ENCODE measurements at regions not wholly inside any gene's neighbourhood (a gene's known extent, or its start where the extent isn't known, plus 50 kb on each side); places are given as distances from the start of the nearest gene placed in this dataset.

DNA sequence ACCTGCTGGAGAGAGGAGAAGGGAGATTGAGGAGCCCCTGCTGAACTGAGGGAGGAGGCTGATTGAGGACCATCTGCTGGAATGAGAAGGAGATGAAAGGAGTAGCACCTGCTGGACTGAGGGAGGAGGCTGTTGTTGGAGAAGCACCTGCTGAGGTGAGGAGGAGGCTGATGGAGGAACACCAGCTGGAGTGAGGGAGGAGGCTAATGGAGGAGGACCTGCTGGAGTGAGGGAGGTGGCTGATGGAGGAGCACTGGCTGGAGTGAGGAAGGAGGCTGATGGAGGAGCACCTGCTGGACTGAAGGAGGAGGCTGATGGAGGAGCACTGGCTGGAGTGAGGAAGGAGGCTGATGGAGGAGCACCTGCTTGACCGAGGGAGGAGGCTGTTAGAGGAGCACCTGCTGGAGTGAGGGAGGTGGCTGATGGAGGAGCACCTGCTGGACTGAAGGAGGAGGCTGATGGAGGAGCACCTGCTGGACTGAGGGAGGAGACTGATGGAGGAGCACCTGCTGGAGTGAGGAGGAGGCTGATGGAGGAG, 409.2 kb upstream of the MYT1L start:
- TF ChIP-seq ZNF274 (IDR thresholded peaks at IDR 0.05; ENCODE audit: low read depth, low read length) (no peak), SUZ12 (IDR thresholded peaks at IDR 0.05; ENCODE audit: extremely low read depth, insufficient read depth, insufficient read length) (no peak)

Measured in NT2/D1 (cell line).